Head of caudate nucleus (tissue), 42 donors: ENCODE measurements at regions not wholly inside any gene's neighbourhood (a gene's known extent, or its start where the extent isn't known, plus 50 kb on each side); places are given as distances from the start of the nearest gene placed in this dataset.

Experiments used
- DNase-seq, 42 donors: peaks; one replicate each; pipeline versions ENCODE4 v3.0.0 to v3.0.0-alpha.2; 2020 to 2021; ENCODE audit warnings: mixed read lengths in 7 of 42
- intact Hi-C: fragments of 100-400 bp; cut with DNase I; formaldehyde crosslinking; loops from one replicate; pipeline ENCODE4 v1.15.0; 2022

DNA sequence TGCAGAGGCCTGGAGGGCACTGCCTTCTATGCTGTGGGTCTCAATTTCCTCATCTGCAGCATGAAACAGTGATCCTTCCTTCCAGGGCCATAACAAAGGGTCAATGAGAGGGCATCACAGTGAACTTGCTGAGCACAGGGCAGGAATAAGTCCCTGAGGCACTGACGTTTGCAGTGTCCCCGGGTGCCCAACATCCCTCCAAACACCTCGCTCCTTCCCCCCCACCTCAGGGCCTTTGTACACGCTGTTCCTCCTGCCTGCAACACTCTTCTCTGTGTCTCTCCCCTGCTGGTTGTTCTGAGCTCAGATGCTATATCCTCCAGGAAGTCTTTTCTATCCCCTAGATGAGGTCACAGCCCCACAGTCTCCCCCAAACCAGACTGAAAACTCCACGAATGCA is 59.7 kb upstream of the TCF20 start:
- no peak for DNase-seq
- intact Hi-C loops = no loop called here

DNA sequence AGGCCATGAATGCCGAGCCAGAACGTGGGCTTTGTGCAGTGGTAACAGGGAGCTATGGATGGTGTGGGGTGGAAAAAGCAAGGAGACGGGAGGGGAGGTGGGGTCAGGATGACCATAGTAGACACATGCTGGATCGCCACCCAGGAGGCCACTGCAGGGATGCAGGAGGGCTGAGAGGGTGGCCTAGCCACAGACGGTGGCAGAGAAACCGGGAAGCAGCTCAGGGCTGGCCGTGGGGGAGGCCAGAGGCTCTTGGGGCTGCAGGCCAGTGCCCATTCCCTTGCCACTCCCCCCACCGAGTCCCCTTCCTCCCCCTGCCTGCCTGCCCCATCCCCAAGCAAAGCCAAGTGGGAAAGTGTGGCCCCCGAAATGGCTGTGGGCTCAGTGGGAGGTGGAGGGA is 59.1 kb upstream of the TCF20 start:
- intact Hi-C loops = no loop called here

DNA sequence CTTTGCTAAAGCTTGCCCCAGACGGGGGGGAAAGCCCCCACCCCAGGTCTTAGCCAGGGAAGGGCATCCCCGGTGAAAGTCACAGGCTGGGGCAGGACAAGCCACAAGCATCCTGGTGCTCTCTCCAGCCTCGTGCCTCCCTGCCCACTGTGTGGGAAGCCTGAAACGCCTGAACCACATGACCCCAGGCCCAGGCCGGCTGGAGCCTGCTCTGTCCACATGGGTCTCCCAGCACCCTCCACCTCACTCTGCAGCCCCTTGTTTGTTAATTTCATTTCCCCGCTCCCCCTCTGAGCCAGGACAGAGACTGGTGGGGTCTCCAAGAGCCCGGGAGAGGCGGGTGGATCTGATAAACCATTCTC is 58.3 kb upstream of the TCF20 start:
- no peak for DNase-seq
- intact Hi-C loops = no loop called here

More for the DNA sequence above, 59.1 kb upstream of the TCF20 start:
- no peak for DNase-seq

DNA sequence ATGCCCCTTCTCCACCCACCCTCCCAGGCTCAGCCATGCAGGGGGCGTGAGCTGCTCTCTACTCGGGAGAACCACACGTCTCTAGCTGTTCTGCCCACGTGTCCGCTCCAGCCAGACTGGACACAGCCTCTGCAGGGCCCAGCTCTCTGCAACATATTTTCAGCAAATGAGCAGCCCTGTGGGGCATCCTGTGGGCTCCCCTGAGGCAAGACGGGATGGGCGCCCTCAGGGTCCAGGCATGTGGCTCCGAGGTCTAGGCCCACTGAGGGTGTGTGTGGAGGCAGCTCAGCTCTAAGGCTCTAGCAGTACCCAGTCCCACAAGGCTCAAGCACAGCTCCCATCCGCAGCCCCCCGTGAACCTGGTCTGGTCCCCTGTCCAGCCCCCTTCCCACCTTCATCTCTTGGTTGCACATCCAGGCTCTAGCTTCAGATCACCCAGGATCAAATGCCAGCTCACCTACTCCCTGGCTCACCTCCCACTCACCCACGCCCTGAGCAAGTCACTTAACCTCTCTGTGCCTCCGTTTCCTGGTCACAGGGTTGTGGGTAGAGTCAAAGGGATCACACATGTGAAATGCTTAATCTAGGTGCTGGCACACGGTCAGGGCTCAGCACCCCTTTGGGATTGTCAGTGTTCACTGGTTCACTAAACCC is 57.8 kb upstream of the TCF20 start:
- DNase-seq = peak in 3 of 42 donors; percentile 27 to 56 (median 31)
- intact Hi-C loops = no loop called here

DNA sequence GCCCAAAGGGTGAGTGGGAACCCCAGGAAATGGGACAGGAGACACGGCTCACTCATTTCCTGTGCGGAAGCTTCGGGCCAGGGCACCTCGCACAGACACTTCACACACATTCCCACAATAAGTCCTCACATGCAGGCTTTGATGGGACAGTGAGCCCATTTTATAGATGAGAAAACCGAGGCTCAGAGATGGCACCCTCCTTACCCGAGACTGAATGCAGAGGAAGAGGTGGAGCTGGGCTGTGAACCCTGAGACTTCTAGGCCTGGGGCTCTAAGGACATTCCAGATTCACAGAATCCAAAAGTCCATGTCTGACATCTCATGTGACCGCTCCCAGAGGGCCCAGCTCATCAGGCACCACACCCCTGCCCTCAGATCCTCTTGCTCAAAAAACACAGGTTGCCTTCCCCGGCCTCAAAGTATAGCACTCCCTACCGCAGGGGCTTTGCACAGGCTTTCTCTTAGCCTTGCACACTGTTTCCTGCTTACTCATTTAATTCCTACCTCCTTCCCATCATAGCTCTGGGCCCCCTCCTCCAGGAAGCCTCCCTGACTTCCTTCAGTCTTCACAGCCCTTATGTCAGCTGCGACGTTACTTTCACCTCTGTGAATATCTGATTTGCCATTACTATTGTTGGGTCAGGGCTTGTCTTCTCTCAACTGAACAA is 57.1 kb upstream of the TCF20 start:
- DNase-seq = no peak
- intact Hi-C loops = no loop called here

DNA sequence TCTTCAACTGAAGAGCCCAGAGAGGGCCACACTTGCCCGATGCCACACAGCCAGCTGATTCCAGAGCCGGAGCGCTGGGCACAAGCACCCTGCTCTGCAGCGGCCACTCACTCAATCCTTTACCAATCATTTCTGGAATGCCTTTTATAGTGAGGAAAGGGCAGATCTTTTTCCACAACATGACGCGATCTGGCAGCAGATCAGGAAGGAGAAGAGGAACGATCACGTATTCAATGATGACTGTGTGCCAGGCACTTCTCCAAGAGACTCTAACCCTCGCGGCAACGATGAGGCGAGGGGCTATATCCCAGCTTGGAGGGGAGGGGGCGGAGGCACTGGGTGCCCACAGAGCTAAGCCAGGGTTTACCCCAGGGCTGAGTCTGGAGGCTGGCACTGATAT is 56.3 kb upstream of the TCF20 start:
- DNase-seq = no peak
- intact Hi-C loops = no loop called here

DNA sequence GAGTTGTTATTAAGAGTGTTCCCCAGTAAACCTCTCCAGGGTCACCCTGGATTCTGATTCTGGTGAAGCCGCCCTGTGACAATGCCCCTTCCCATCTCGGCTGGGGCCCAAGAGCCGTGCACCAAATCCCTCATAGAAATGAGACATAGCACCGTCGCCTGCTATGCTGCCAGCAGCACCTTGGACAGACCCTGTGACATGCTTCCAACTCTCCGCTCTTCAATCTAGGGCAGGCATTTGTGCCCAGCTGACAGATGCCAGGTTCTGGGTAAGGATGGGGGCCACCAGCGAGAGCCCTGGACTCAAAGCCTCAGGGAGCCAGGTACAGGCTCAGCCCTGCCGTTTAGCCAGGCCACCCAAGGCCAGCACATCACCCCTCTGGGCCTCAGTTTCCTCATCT is 55.8 kb upstream of the TCF20 start:
- intact Hi-C loops = no loop called here
- DNase-seq = no peak

DNA sequence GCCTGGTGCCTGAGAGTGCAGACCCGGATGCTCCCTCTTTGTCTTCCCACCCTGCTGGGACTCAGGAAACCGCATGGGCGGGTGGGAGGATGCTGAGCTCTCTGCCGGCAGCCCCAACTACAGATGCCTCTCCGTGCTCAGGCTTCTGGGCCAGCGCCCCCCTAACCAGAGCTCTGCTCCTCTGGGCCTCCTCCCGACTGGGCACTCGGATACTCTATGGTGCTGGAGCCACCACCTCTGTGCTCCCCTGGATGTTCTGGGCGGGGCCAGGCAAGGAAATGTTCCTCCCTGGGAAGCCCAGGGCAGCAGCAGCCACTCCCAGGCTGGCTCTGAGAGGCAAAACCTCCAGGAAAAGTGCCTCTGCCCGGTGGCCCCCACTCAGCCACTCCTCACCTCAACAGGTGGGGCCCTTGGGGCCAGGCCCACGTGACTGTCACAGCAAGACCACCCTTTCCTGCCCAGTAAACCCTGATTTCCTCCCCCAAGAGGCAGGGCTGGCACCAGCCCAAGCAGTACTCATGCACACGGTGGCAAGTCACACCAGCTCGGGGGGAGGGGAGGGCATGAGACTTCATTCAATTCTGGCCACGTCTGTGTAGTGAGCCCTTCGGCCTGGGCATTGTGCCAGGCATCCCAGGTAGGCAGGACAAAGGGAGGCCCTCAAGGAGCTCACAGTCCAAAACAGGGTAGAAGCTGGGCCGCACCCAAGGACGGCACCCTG is 54.7 kb upstream of the TCF20 start:
- DNase-seq = peak in 3 of 42 donors; percentile 24 to 39 (median 37)
- intact Hi-C loops = no loop called here

DNA sequence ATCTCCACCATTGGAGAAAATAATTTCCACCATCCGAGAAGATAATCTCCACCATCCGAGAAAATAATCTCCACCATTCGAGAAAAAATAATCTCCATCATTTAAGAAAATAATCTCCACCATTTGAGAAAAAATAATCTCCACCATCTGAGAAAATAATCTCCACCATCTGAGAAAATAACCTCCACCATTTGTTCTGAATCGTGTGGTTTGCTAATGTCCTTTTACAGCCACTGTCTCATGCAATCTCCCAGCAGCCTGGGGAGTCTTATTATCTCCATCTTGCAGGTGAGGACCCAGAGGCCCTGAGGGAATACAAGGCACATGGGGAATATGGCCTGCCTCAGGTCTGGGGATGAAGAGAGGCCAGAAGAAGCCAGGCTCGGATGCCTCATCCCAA is 54.1 kb upstream of the TCF20 start:
- no peak for DNase-seq
- intact Hi-C loops = no loop called here

DNA sequence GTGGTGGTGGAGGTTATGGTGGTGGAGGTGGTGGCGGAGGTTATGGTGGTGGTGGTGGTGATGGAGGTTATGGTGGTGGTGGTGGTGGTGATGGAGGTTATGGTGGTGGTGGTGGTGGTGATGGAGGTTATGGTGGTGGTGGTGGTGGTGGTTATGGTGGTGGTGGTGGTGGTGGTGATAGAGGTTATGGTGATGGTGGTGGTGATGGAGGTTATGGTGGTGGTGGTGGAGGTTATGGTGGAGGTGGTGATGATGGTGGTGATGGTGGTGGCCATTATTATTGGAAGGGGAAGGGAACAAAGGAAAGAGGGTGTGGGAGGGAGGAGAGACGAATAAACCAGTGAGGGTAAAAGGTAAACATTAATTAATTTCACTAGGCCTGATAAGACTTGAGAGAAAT is 53.5 kb upstream of the TCF20 start:
- DNase-seq = no peak
- intact Hi-C loops = no loop called here

DNA sequence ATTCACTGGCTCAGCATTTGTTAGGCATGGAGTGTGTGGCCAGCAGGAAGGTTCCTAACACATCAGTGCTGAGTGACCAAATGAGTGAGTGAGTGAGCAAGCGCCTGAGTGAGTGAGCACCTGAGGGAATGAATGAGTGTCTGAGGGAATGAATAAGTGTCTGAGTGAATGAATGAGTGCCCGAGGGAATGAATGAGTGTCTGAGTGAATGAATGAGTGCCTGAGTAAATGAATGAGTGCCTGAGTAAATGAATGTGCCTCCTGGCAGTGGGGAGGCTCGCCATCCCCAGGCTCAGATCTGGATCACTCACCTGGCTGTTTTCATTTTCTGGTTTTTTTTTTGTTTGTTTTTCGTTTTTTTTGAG is 52.1 kb upstream of the TCF20 start:
- DNase-seq = no peak
- intact Hi-C loops = no loop called here

DNA sequence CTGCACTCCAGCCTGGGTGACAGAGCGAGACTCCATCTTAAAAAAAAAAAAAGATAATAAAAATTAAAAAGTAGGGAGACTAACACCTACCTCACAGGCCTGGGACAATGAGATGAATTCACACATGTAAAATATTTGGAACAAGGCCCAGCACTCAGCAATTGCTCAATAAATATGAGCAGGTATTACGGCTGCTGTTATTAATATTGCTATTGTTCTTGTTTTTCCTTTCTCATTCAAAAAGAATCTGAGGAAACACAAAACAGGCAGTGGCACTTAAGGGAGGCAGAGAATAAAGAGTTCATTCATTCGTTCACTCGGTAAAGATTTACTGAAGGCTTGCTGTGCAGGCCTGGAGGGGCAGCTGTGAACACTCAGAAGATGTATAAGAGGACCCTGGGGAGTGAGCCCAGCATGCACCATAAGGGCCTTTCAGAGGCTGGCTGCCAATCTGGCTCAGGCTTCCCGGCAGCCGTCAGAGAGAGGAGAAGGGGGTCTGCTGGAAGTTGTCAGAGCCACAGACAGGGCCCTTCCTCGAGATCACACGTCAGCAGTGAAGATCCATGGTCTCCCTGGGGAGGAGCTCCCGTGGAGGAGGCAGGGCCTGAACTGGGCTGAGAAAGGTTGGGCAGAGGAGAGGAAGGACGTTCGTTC is 51.6 kb upstream of the TCF20 start:
- intact Hi-C loops = no loop called here
- no peak for DNase-seq

DNA sequence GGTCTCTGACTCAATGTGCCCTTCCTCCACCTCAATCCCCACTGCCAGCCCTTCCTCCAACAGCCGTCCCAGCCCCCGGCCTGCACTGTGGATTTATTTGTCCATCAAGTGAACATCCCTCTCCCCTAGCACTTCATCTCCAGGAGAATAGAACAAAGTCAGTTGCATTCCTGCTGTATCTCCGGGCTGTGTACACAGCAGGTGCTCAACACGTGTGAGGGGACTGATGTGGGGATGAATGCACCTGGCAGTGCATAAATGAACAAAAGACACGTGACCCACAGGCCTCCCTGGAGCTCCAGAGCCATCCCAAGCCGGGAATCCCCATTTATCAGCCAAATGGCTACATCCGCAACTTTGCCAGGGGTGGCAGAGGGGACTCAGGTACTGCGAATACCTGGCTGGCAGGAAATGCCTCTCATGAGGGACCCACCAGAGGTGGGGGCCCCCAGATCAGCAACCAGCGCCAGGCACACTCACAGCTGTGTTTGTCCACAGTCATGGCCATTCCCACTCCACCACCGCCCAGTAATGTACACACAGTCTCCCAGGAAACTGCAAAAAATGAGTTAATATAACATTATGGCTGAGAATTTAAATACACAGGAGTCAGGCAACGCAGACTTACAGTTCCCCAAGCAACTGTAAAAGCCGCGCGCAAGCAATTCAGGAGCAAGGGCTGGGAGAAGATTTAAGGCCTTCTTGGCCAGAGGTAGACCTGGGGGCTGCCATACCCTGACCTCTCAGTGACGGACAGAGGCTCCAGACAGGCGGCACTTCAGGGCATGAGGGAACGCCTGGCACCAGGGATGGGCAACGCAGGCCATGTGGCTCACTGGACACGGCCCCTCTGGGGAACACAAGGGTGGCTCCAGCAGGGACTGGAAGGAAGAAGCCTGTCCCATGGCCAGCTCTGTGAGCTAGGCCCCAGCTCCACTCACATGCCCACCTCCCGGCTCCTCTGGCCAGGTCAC is 50.3 kb upstream of the TCF20 start:
- no peak for DNase-seq
- intact Hi-C loops = no loop called here
